ENCODE measurements at regions not wholly inside any gene's neighbourhood (a gene's known extent, or its start where the extent isn't known, plus 50 kb on each side); places are given as distances from the start of the nearest gene placed in this dataset.
A peak's percentile ranks its signal among the peaks of the same experiment; 100 is the strongest.

GRCh38 chr2:177051278-177051677, 161.3 kb upstream of the HNRNPA3 start:
- Mint-ChIP-seq H3K9me3 (peaks cover 7% of the 10 kb centered on the region), H3K27ac (no peak overlapping the region), H3K36me3 (no peaks in the 10 kb centered on the region), H3K4me3 (no peak overlapping the region), H3K4me1 (peaks cover 18% of the 10 kb centered on the region), H3K27me3 (ENCODE audit: low read depth) (peaks cover 2% of the 10 kb centered on the region)
- TF ChIP-seq, protein P1, sequence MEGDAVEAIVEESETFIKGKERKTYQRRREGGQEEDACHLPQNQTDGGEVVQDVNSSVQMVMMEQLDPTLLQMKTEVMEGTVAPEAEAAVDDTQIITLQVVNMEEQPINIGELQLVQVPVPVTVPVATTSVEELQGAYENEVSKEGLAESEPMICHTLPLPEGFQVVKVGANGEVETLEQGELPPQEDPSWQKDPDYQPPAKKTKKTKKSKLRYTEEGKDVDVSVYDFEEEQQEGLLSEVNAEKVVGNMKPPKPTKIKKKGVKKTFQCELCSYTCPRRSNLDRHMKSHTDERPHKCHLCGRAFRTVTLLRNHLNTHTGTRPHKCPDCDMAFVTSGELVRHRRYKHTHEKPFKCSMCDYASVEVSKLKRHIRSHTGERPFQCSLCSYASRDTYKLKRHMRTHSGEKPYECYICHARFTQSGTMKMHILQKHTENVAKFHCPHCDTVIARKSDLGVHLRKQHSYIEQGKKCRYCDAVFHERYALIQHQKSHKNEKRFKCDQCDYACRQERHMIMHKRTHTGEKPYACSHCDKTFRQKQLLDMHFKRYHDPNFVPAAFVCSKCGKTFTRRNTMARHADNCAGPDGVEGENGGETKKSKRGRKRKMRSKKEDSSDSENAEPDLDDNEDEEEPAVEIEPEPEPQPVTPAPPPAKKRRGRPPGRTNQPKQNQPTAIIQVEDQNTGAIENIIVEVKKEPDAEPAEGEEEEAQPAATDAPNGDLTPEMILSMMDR (IDR thresholded peaks at IDR 0.05; ENCODE audit: unreplicated experiment): no peak
- DNase-seq (ENCODE audit: low spot score in 2 of 2, unreplicated experiment in 2 of 2): no peak

- no peaks in the 10 kb centered on the region for H3K27me3 Mint-ChIP-seq (ENCODE audit: low read depth)
- H3K9me3 Mint-ChIP-seq: peaks cover 6% of the 10 kb centered on the region
- H3K4me1 Mint-ChIP-seq: peaks cover 18% of the 10 kb centered on the region
- H3K4me3 Mint-ChIP-seq: no peak overlapping the region
- no peaks in the 10 kb centered on the region for H3K36me3 Mint-ChIP-seq
- TF ChIP-seq, protein P1 (IDR thresholded peaks at IDR 0.05; ENCODE audit: unreplicated experiment): no peak
- DNase-seq (ENCODE audit: low spot score in 2 of 2, unreplicated experiment in 2 of 2): no peak
- H3K27ac Mint-ChIP-seq: peak overlapping the region; percentile 19
Measured at GRCh38 chr2:177052471-177052870, 160.1 kb upstream of the HNRNPA3 start.

DNA sequence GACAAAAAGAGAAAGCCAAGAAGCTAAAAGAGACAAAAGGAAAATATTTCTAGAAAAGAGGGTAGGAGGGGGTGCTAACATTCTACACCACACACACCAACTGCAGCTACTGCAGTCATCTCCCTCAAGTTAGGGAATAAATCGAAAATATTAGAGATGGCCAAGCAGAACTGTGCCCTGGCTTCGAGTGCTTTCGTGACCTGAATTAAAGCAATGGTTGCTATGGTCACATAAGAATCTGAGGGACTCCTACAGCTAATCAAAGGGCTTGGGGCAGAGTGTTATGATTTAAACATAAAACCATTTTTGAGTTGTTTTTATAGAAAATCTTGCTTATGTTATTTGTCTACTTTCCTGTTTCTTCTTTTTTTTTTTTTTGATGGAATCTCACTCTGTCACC, 159.6 kb upstream of the HNRNPA3 start:
- Mint-ChIP-seq H3K27me3 (ENCODE audit: low read depth) (no peaks in the 10 kb centered on the region), H3K4me3 (no peak overlapping the region), H3K36me3 (no peaks in the 10 kb centered on the region), H3K9me3 (peaks cover under 1% of the 10 kb centered on the region), H3K27ac (peak overlapping the region; percentile 19), H3K4me1 (peaks cover 18% of the 10 kb centered on the region)
- no peak for DNase-seq (ENCODE audit: low spot score in 2 of 2, unreplicated experiment in 2 of 2)
- TF ChIP-seq, protein P1 (IDR thresholded peaks at IDR 0.05; ENCODE audit: unreplicated experiment): no peak

DNA sequence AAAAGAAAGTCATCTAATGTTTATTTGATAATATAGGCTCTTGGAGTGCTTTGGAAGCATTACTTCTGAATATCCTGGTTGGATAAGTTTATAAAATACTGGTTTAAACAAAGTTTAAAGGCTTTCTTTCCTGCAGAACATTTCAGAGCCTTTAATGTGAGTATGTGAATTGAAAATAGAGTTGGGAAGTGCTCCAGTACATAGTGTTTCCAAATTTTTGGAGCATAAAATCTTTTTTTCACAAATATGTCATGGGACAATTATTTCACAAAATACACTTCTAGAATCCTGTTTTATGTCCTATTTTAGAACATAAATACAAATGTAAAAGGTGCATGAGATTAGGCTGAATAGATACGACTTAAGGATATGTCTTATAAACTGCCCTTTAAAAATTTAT, 158.9 kb upstream of the HNRNPA3 start:
- H3K4me3 Mint-ChIP-seq: no peak overlapping the region
- H3K4me1 Mint-ChIP-seq: peaks cover 22% of the 10 kb centered on the region
- no peak overlapping the region for H3K27ac Mint-ChIP-seq
- no peaks in the 10 kb centered on the region for H3K27me3 Mint-ChIP-seq (ENCODE audit: low read depth)
- TF ChIP-seq, protein P1 (IDR thresholded peaks at IDR 0.05; ENCODE audit: unreplicated experiment): no peak
- H3K9me3 Mint-ChIP-seq: no peaks in the 10 kb centered on the region
- no peak for DNase-seq (ENCODE audit: low spot score in 2 of 2, unreplicated experiment in 2 of 2)
- no peaks in the 10 kb centered on the region for H3K36me3 Mint-ChIP-seq

- peaks cover 3% of the 10 kb centered on the region for H3K27me3 Mint-ChIP-seq (ENCODE audit: low read depth)
- H3K9me3 Mint-ChIP-seq: no peaks in the 10 kb centered on the region
- H3K36me3 Mint-ChIP-seq: no peaks in the 10 kb centered on the region
- TF ChIP-seq, protein P1 (IDR thresholded peaks at IDR 0.05; ENCODE audit: unreplicated experiment): no peak
- H3K4me1 Mint-ChIP-seq: peaks cover 36% of the 10 kb centered on the region
- no peak overlapping the region for H3K27ac Mint-ChIP-seq
- no peak overlapping the region for H3K4me3 Mint-ChIP-seq
- DNase-seq (ENCODE audit: low spot score in 2 of 2, unreplicated experiment in 2 of 2): no peak
Measured at GRCh38 chr2:177056481-177056929, 156.1 kb upstream of the HNRNPA3 start.

DNA sequence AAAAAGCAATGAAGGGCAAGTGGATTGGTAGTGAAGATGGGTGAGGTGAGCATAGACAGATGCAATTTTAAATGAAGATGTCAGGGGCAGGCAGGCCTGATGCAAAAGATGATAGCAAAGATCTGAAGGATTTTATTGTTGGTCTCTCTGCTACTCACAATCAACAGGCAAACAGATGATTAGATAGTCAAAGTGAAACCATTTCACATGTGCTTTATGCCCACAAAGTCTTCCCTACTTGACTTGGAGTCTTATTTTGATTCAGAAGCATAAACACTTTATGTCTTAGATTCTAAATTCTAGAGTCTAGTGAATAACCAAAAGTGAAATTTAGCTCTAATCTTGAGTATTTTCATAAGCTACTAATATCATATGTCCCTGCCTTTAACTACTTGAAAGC, 153.8 kb upstream of the HNRNPA3 start:
- no peak overlapping the region for H3K27ac Mint-ChIP-seq
- no peaks in the 10 kb centered on the region for H3K9me3 Mint-ChIP-seq
- H3K36me3 Mint-ChIP-seq: no peaks in the 10 kb centered on the region
- TF ChIP-seq, protein P1 (IDR thresholded peaks at IDR 0.05; ENCODE audit: unreplicated experiment): no peak
- no peak for DNase-seq (ENCODE audit: low spot score in 2 of 2, unreplicated experiment in 2 of 2)
- H3K27me3 Mint-ChIP-seq (ENCODE audit: low read depth): peaks cover 6% of the 10 kb centered on the region
- no peak overlapping the region for H3K4me3 Mint-ChIP-seq
- H3K4me1 Mint-ChIP-seq: peaks cover 18% of the 10 kb centered on the region
